ENCODE measurements at regions not wholly inside any gene's neighbourhood (a gene's known extent, or its start where the extent isn't known, plus 50 kb on each side); places are given as distances from the start of the nearest gene placed in this dataset.

DNA sequence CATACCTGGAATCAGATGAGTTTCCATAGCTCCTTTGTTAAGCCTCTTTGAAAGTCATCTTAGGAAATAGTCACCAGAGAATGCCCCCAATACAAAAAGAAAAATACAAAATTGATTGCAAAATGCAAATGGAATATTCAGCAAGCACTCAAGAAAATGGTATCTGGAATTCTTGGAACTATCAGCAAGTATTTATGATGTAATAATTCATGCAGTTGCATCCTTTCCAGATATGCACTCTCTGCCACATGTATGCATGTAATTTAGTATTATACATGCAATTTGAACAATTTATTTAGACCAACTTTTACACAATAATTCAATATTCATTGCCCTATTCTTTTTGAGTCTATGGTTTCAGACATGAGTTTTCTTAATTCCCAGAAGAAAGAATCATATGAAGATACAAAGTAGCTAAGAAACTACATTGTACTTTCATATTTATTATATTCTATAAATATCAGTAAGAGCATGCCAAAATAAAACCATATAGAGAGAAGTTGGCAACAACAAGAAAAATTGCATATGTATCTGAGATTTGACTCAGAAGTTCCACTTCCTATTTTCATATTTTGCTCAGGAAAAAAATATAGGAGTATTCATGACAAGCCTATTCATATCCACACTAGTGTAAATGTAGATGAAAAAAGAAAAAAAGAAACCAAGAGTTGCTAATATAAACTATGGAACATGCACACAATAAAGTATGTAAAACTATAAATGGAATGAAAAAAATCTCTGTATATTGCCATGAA, 338.5 kb downstream of the SEMA3D start:
- H3K4me1 ChIP-seq (ENCODE audit: control insufficient read depth in 2 of 2, insufficient read depth in 2 of 2, low read length in 2 of 2), result no peaks in the 10 kb centered on the region
- no peaks in the 10 kb centered on the region for H3K27me3 ChIP-seq (ENCODE audit: control insufficient read depth in 2 of 2, insufficient read depth in 2 of 2, low read length in 2 of 2)
- H3K27ac ChIP-seq (ENCODE audit: low read depth in 2 of 2, low read length in 2 of 2), result no peak overlapping the region
- H3K9me3 ChIP-seq (ENCODE audit: control insufficient read depth in 2 of 2, low read length in 2 of 2), result no peaks in the 10 kb centered on the region
- H3K9ac ChIP-seq (ENCODE audit: low read depth in 1 of 2, low read length in 2 of 2), result no peak overlapping the region
- no peaks in the 10 kb centered on the region for H3K36me3 ChIP-seq (ENCODE audit: control insufficient read depth in 2 of 2, insufficient read depth in 2 of 2, low read length in 2 of 2)
- no peak overlapping the region for H3K4me3 ChIP-seq (ENCODE audit: low read length in 2 of 2)

DNA sequence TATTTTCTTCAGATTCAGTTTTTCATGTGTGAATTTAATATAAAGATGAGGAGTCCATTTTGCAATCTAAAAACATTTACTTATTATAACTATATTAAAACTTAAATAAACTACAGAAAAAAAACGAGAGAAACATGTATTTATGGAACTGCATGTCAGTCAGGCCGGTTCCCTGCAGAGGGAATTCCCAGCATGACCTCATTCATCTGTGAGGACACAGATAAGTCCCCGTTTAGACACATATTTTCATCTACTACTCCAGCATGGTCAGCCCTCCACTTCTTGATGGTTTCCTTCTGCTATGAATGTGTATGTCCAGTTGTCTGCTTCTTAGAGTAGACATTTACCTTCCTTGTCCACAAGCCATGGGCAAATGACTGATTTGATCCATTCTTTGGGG, 339.1 kb downstream of the SEMA3D start:
- no peak overlapping the region for H3K4me3 ChIP-seq (ENCODE audit: low read length in 2 of 2)
- no peaks in the 10 kb centered on the region for H3K27me3 ChIP-seq (ENCODE audit: control insufficient read depth in 2 of 2, insufficient read depth in 2 of 2, low read length in 2 of 2)
- no peaks in the 10 kb centered on the region for H3K36me3 ChIP-seq (ENCODE audit: control insufficient read depth in 2 of 2, insufficient read depth in 2 of 2, low read length in 2 of 2)
- H3K27ac ChIP-seq (ENCODE audit: low read depth in 2 of 2, low read length in 2 of 2), result no peak overlapping the region
- H3K9me3 ChIP-seq (ENCODE audit: control insufficient read depth in 2 of 2, low read length in 2 of 2), result no peaks in the 10 kb centered on the region
- H3K9ac ChIP-seq (ENCODE audit: low read depth in 1 of 2, low read length in 2 of 2), result no peak overlapping the region
- no peaks in the 10 kb centered on the region for H3K4me1 ChIP-seq (ENCODE audit: control insufficient read depth in 2 of 2, insufficient read depth in 2 of 2, low read length in 2 of 2)

DNA sequence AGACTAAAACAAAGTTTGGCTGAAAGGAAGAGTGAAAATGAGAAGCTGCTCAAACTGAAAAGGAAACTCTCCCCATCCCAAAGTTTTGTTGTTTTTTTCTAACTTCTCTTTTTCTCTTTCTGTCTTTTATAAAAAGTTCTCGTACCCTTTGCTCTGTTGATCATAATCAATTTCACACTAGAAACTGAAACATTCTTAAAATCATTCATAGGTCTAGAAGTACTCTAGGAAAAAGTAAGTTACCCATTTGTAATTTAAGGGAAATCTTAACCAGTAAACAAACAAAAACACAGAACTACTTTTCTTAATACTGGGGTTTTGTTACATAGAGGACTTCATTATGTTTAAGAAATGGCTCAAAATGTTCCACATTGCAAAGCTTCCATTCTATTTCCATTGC, 339.8 kb downstream of the SEMA3D start:
- Histone ChIP-seq H3K27ac (ENCODE audit: low read depth in 2 of 2, low read length in 2 of 2) (no peak overlapping the region), H3K4me1 (ENCODE audit: control insufficient read depth in 2 of 2, insufficient read depth in 2 of 2, low read length in 2 of 2) (no peaks in the 10 kb centered on the region), H3K9ac (ENCODE audit: low read depth in 1 of 2, low read length in 2 of 2) (no peak overlapping the region), H3K27me3 (ENCODE audit: control insufficient read depth in 2 of 2, insufficient read depth in 2 of 2, low read length in 2 of 2) (no peaks in the 10 kb centered on the region), H3K9me3 (ENCODE audit: control insufficient read depth in 2 of 2, low read length in 2 of 2) (no peaks in the 10 kb centered on the region), H3K36me3 (ENCODE audit: control insufficient read depth in 2 of 2, insufficient read depth in 2 of 2, low read length in 2 of 2) (no peaks in the 10 kb centered on the region), H3K4me3 (ENCODE audit: low read length in 2 of 2) (no peak overlapping the region)

- no peaks in the 10 kb centered on the region for H3K9me3 ChIP-seq (ENCODE audit: control insufficient read depth in 2 of 2, low read length in 2 of 2)
- no peaks in the 10 kb centered on the region for H3K36me3 ChIP-seq (ENCODE audit: control insufficient read depth in 2 of 2, insufficient read depth in 2 of 2, low read length in 2 of 2)
- no peak overlapping the region for H3K27ac ChIP-seq (ENCODE audit: low read depth in 2 of 2, low read length in 2 of 2)
- H3K9ac ChIP-seq (ENCODE audit: low read depth in 1 of 2, low read length in 2 of 2), result no peak overlapping the region
- H3K4me3 ChIP-seq (ENCODE audit: low read length in 2 of 2), result no peak overlapping the region
- H3K27me3 ChIP-seq (ENCODE audit: control insufficient read depth in 2 of 2, insufficient read depth in 2 of 2, low read length in 2 of 2), result no peaks in the 10 kb centered on the region
- no peaks in the 10 kb centered on the region for H3K4me1 ChIP-seq (ENCODE audit: control insufficient read depth in 2 of 2, insufficient read depth in 2 of 2, low read length in 2 of 2)
Observed at GRCh38 chr7:84845971-84846370, 340.9 kb downstream of the SEMA3D start.

DNA sequence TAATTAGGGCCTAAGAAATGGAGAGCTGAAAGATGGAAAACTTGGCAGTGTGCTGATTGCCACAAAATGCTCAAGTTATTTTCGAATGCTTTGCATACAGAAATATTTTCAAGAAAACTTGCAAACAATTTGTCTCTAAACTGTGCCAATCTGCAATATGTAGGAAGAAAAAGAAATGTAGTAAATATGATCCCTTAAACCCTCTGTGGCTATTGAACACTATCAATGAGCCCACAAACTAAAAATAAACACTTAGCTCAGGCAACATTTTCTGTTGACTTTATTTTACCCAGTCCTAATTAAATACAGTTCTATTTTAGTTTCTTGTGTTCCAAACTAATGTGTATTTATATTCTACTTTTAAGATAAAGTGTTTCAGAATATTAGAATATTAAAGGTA, 342.1 kb downstream of the SEMA3D start:
- Histone ChIP-seq H3K4me1 (ENCODE audit: control insufficient read depth in 2 of 2, insufficient read depth in 2 of 2, low read length in 2 of 2) (no peaks in the 10 kb centered on the region), H3K27me3 (ENCODE audit: control insufficient read depth in 2 of 2, insufficient read depth in 2 of 2, low read length in 2 of 2) (no peaks in the 10 kb centered on the region), H3K36me3 (ENCODE audit: control insufficient read depth in 2 of 2, insufficient read depth in 2 of 2, low read length in 2 of 2) (no peaks in the 10 kb centered on the region), H3K9me3 (ENCODE audit: control insufficient read depth in 2 of 2, low read length in 2 of 2) (no peaks in the 10 kb centered on the region), H3K9ac (ENCODE audit: low read depth in 1 of 2, low read length in 2 of 2) (no peak overlapping the region), H3K27ac (ENCODE audit: low read depth in 2 of 2, low read length in 2 of 2) (no peak overlapping the region), H3K4me3 (ENCODE audit: low read length in 2 of 2) (no peak overlapping the region)

GRCh38 chr7:84841809-84842208, 345.0 kb downstream of the SEMA3D start:
- H3K27me3 ChIP-seq (ENCODE audit: control insufficient read depth in 2 of 2, insufficient read depth in 2 of 2, low read length in 2 of 2), result no peaks in the 10 kb centered on the region
- no peaks in the 10 kb centered on the region for H3K4me1 ChIP-seq (ENCODE audit: control insufficient read depth in 2 of 2, insufficient read depth in 2 of 2, low read length in 2 of 2)
- H3K9me3 ChIP-seq (ENCODE audit: control insufficient read depth in 2 of 2, low read length in 2 of 2), result no peaks in the 10 kb centered on the region
- H3K9ac ChIP-seq (ENCODE audit: low read depth in 1 of 2, low read length in 2 of 2), result no peak overlapping the region
- no peak overlapping the region for H3K4me3 ChIP-seq (ENCODE audit: low read length in 2 of 2)
- no peaks in the 10 kb centered on the region for H3K36me3 ChIP-seq (ENCODE audit: control insufficient read depth in 2 of 2, insufficient read depth in 2 of 2, low read length in 2 of 2)
- no peak overlapping the region for H3K27ac ChIP-seq (ENCODE audit: low read depth in 2 of 2, low read length in 2 of 2)

DNA sequence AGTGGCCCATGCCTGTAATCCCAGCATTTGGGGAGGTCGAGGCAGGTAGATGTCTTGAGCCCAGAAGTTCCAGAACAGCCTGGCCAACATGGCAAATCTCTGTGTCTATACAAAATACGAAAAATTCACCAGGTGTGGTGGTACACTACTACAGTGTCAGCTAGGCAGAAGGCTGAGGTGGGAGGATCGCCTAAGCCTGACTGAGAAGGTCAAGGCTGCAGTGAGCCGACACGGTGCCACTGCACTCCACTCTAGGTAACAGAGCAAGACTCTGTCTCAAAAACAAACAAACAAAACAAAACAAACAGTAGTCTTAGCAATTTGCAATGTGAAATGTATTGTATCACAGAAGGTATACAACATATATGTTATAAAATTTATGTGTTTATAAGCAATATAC, 348.0 kb downstream of the SEMA3D start:
- Histone ChIP-seq H3K4me3 (ENCODE audit: low read length in 2 of 2) (no peak overlapping the region), H3K9me3 (ENCODE audit: control insufficient read depth in 2 of 2, low read length in 2 of 2) (no peaks in the 10 kb centered on the region), H3K4me1 (ENCODE audit: control insufficient read depth in 2 of 2, insufficient read depth in 2 of 2, low read length in 2 of 2) (no peaks in the 10 kb centered on the region)

GRCh38 chr7:84837405-84837804, 349.5 kb downstream of the SEMA3D start:
- Histone ChIP-seq H3K27me3 (ENCODE audit: control insufficient read depth in 2 of 2, insufficient read depth in 2 of 2, low read length in 2 of 2) (no peaks in the 10 kb centered on the region), H3K4me1 (ENCODE audit: control insufficient read depth in 2 of 2, insufficient read depth in 2 of 2, low read length in 2 of 2) (no peaks in the 10 kb centered on the region), H3K9ac (ENCODE audit: low read depth in 1 of 2, low read length in 2 of 2) (no peak overlapping the region), H3K9me3 (ENCODE audit: control insufficient read depth in 2 of 2, low read length in 2 of 2) (no peaks in the 10 kb centered on the region), H3K36me3 (ENCODE audit: control insufficient read depth in 2 of 2, insufficient read depth in 2 of 2, low read length in 2 of 2) (no peaks in the 10 kb centered on the region), H3K27ac (ENCODE audit: low read depth in 2 of 2, low read length in 2 of 2) (no peak overlapping the region), H3K4me3 (ENCODE audit: low read length in 2 of 2) (no peak overlapping the region)

More for the DNA sequence above, 348.0 kb downstream of the SEMA3D start:
- H3K27ac ChIP-seq (ENCODE audit: low read depth in 2 of 2, low read length in 2 of 2), result no peak overlapping the region
- no peaks in the 10 kb centered on the region for H3K36me3 ChIP-seq (ENCODE audit: control insufficient read depth in 2 of 2, insufficient read depth in 2 of 2, low read length in 2 of 2)
- no peaks in the 10 kb centered on the region for H3K27me3 ChIP-seq (ENCODE audit: control insufficient read depth in 2 of 2, insufficient read depth in 2 of 2, low read length in 2 of 2)
- no peak overlapping the region for H3K9ac ChIP-seq (ENCODE audit: low read depth in 1 of 2, low read length in 2 of 2)

- Histone ChIP-seq H3K4me3 (ENCODE audit: low read length in 2 of 2) (no peak overlapping the region), H3K27ac (ENCODE audit: low read depth in 2 of 2, low read length in 2 of 2) (no peak overlapping the region), H3K9me3 (ENCODE audit: control insufficient read depth in 2 of 2, low read length in 2 of 2) (no peaks in the 10 kb centered on the region), H3K36me3 (ENCODE audit: control insufficient read depth in 2 of 2, insufficient read depth in 2 of 2, low read length in 2 of 2) (no peaks in the 10 kb centered on the region), H3K4me1 (ENCODE audit: control insufficient read depth in 2 of 2, insufficient read depth in 2 of 2, low read length in 2 of 2) (no peaks in the 10 kb centered on the region), H3K9ac (ENCODE audit: low read depth in 1 of 2, low read length in 2 of 2) (no peak overlapping the region), H3K27me3 (ENCODE audit: control insufficient read depth in 2 of 2, insufficient read depth in 2 of 2, low read length in 2 of 2) (no peaks in the 10 kb centered on the region)
Observed at GRCh38 chr7:84829719-84830118, 357.1 kb downstream of the SEMA3D start.

DNA sequence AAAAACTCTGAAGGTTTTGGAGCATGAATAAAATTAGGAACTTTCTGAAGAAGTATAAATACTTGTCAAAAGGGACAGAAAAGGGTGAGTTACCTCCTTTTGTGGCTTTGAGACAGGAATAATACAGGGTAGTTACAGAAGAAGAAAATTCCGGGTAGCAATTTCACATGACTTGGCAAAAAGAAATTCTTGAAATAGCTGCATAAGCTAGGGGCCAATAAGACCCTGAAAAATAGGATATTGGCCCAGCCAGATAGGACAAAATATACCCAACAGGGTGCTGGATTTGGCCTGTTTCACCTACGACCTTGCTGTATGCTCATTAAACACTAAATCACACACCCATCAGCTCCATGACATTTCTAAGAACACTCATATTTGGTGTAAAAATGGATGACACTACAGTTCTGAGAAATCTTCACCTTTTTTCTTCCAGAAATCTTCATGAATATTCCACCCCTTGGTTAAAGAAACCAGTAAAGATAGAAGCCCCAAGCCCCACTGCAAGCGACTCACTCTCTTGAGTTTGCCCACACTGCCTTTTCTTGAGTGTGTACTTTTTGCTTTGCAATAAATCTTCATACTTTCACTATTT, 362.7 kb downstream of the SEMA3D start:
- no peak overlapping the region for H3K27ac ChIP-seq (ENCODE audit: low read depth in 2 of 2, low read length in 2 of 2)
- H3K9me3 ChIP-seq (ENCODE audit: control insufficient read depth in 2 of 2, low read length in 2 of 2), result no peaks in the 10 kb centered on the region
- H3K4me1 ChIP-seq (ENCODE audit: control insufficient read depth in 2 of 2, insufficient read depth in 2 of 2, low read length in 2 of 2), result no peaks in the 10 kb centered on the region
- H3K36me3 ChIP-seq (ENCODE audit: control insufficient read depth in 2 of 2, insufficient read depth in 2 of 2, low read length in 2 of 2), result no peaks in the 10 kb centered on the region
- H3K4me3 ChIP-seq (ENCODE audit: low read length in 2 of 2), result no peak overlapping the region
- H3K9ac ChIP-seq (ENCODE audit: low read depth in 1 of 2, low read length in 2 of 2), result no peak overlapping the region
- H3K27me3 ChIP-seq (ENCODE audit: control insufficient read depth in 2 of 2, insufficient read depth in 2 of 2, low read length in 2 of 2), result no peaks in the 10 kb centered on the region
